Endothelial cell of umbilical vein (primary cell): ENCODE measurements at regions not wholly inside any gene's neighbourhood (a gene's known extent, or its start where the extent isn't known, plus 50 kb on each side); places are given as distances from the start of the nearest gene placed in this dataset.

ENCODE experiments used
- BruUV-seq: library from RNA; stranded (reverse); fragments of 400-500 nt; replicated peaks from 2 replicates; lab custom pipeline; 2021; lab: Mats Ljungman, UMichigan
- CTCF ChIA-PET: fragments of 300-600, 350-600 bp; sonication (Branson Sonifier 250); formaldehyde crosslinking; loops from one replicate; lab custom pipeline; 2021; ENCODE audit warnings: antibody characterized with exemption, inconsistent platforms; lab: Charles Lee
- POLR2A ChIA-PET: fragments of 300-600, 350-600 bp; sonication (Branson Sonifier 250); formaldehyde crosslinking; loops from one replicate; lab custom pipeline; 2021; ENCODE audit warnings: antibody characterized with exemption, inconsistent platforms; lab: Charles Lee
- DNase-seq: peaks from one replicate; pipeline ENCODE4 v3.0.0-alpha.2; 2011; ENCODE audit warnings: low read depth, low spot score
- FAIRE-seq: peaks from 2 replicates; lab custom pipeline; 2011; peaks lifted over from hg19 to GRCh38; lab: Jason Lieb, UNC
- H2AFZ ChIP-seq: 2 replicates; pipeline ENCODE4 v1.6.0; 2012; ENCODE audit warnings: low read depth, low read length, control low read depth, inconsistent platforms
- H3K27ac ChIP-seq: 2 replicates; pipeline ENCODE4 v1.5.1; 2011; ENCODE audit warnings: low read depth, mild to moderate bottlenecking, control low read depth, low read length, moderate library complexity; ENCODE audit not compliant: insufficient read depth
- H3K27me3 ChIP-seq, 2 experiments: 2 replicates each; pipeline versions ENCODE4 v1.6.0 to v1.6.1; 2011; ENCODE audit warnings: low read length in 2 of 2, mixed read lengths in 1 of 2; ENCODE audit not compliant: control insufficient read depth in 2 of 2, insufficient read depth in 2 of 2
- H3K36me3 ChIP-seq, 2 experiments: 2 replicates in 1 of 2; 3 replicates in 1 of 2; pipeline ENCODE4 v1.5.1; 2011; ENCODE audit warnings: low read length in 2 of 2, mild to moderate bottlenecking in 1 of 2, moderate library complexity in 1 of 2; ENCODE audit not compliant: control insufficient read depth in 2 of 2, insufficient read depth in 2 of 2; ENCODE audit errors: extremely low read depth in 1 of 2
- H3K4me1 ChIP-seq: 3 replicates; pipeline ENCODE4 v1.5.1; 2011; ENCODE audit warnings: mild to moderate bottlenecking, low read length; ENCODE audit not compliant: control insufficient read depth, insufficient read depth; ENCODE audit errors: extremely low read depth
- H3K4me2 ChIP-seq: 2 replicates; pipeline ENCODE4 v1.6.1; 2011; ENCODE audit warnings: low read length, control low read depth, mixed read lengths; ENCODE audit not compliant: insufficient read depth
- H3K4me3 ChIP-seq, 3 experiments: fragments of 200-600 bp in 1 of 3; sonication (generic), shearing (Covaris generic) in 1 of 3; replicated peaks in 1 of 3; 2 replicates each; pipeline ENCODE4 v1.5.1; 2011 to 2016; ENCODE audit warnings: control low read depth in 3 of 3, low read length in 3 of 3, mild to moderate bottlenecking in 2 of 3, inconsistent platforms in 1 of 3, low read depth in 1 of 3, moderate library complexity in 1 of 3; ENCODE audit not compliant: insufficient read depth in 1 of 3
- H3K79me2 ChIP-seq: 2 replicates; pipeline ENCODE4 v1.6.0; 2012; ENCODE audit warnings: low read length, inconsistent platforms; ENCODE audit not compliant: control insufficient read depth, insufficient read depth
- H3K9ac ChIP-seq: replicated peaks from 2 replicates; pipeline ENCODE3; 2011; ENCODE audit warnings: low read length, control low read depth; ENCODE audit not compliant: insufficient read depth; ENCODE audit errors: extremely low read depth
- H3K9me1 ChIP-seq: replicated peaks from 3 replicates; pipeline ENCODE4 v1.6.0; 2011; ENCODE audit warnings: mild to moderate bottlenecking, low read length; ENCODE audit not compliant: control insufficient read depth, insufficient read depth; ENCODE audit errors: extremely low read depth
- H3K9me3 ChIP-seq: replicated peaks from 2 replicates; pipeline ENCODE4 v1.5.1; 2012; ENCODE audit warnings: low read length, inconsistent platforms; ENCODE audit not compliant: control insufficient read depth, insufficient read depth
- H4K20me1 ChIP-seq: replicated peaks from 2 replicates; pipeline ENCODE3; 2011; ENCODE audit warnings: mild to moderate bottlenecking, low read length; ENCODE audit not compliant: control insufficient read depth, insufficient read depth; ENCODE audit errors: extremely low read depth
- EZH2 ChIP-seq: IDR thresholded peaks from 2 replicates; pipeline ENCODE4 v1.6.1; 2012; ENCODE audit warnings: borderline replicate concordance, low read depth, mild to moderate bottlenecking, moderate library complexity, low read length, inconsistent platforms; ENCODE audit not compliant: severe bottlenecking
- FOS ChIP-seq: IDR thresholded peaks from 2 replicates; pipeline ENCODE4 v1.6.1; 2011; ENCODE audit warnings: mild to moderate bottlenecking, low read length, moderate library complexity, borderline replicate concordance; ENCODE audit not compliant: insufficient read depth
- JUN ChIP-seq: IDR thresholded peaks from 2 replicates; pipeline ENCODE4 v1.6.1; 2011; ENCODE audit warnings: borderline replicate concordance, low read depth; ENCODE audit not compliant: insufficient read length, insufficient read depth
- MYC ChIP-seq: IDR thresholded peaks from one replicate; pipeline ENCODE4 v1.6.1; 2011; ENCODE audit warnings: mild to moderate bottlenecking, low read depth, low read length
- POLR2A ChIP-seq: IDR thresholded peaks from 2 replicates; pipeline ENCODE4 v1.6.1; 2012; ENCODE audit warnings: low read depth, mild to moderate bottlenecking, control low read depth, low read length
- dilution Hi-C: fragments of 300-500 bp; cut with MboI; formaldehyde crosslinking; loops from one replicate; pipeline ENCODE4 v1.15.0; 2019; ENCODE audit warnings: low sequenced_read_pairs; ENCODE audit not compliant: extremely low pct_ligation_motif_present
- intact Hi-C: fragments of 100-400 bp; cut with micrococcal nuclease; formaldehyde crosslinking; loops from one replicate; pipeline ENCODE4 v1.10.0; 2022

DNA sequence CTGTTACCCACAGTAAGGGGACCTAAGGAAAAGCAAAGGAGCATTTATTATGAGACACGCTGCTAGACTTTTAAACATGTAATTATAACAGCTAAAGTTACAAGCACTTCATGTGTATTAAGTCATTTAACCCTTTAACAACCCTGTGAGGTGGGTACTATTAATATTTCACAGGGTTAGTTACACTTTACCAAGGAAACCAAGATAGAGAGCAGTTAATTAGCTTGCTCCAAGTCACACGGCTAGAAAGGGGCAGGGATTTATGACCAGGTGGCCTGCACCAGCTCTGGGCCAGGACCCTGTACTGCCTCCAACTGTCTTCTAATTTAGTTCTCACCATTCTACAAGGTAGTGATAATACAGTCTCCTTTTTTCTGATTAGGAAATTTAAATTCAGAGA is 74.9 kb downstream of the RPL27A start:
- TF ChIP-seq EZH2 (no peak), JUN (no peak), POLR2A (no peak)
- Histone ChIP-seq H3K9ac (no peak overlapping the region), H4K20me1 (no peaks in the 10 kb centered on the region), H3K27ac (no peak overlapping the region), H3K4me1 (no peaks in the 10 kb centered on the region), H3K9me3 (no peaks in the 10 kb centered on the region), H3K4me2 (no peak overlapping the region), H3K27me3 (no peaks in the 10 kb centered on the region), H3K9me1 (no peaks in the 10 kb centered on the region), H3K36me3 (no peaks in the 10 kb centered on the region), H3K4me3 (no peak overlapping the region), H3K79me2 (no peaks in the 10 kb centered on the region), H2AFZ (no peak overlapping the region)
- intact Hi-C loops = no loop called here
- POLR2A ChIA-PET = no interaction called here
- CTCF ChIA-PET = no interaction called here
- no TSS peak for BruUV-seq
- dilution Hi-C loops = no loop called here
- FAIRE-seq = no peak
- no peak for DNase-seq

GRCh38 chr11:8758619-8759169 is 76.1 kb downstream of the RPL27A start:
- Histone ChIP-seq H3K27me3 (no peaks in the 10 kb centered on the region), H3K9me3 (no peaks in the 10 kb centered on the region), H3K9me1 (no peaks in the 10 kb centered on the region), H3K36me3 (no peaks in the 10 kb centered on the region), H3K27ac (no peak overlapping the region), H3K4me2 (no peak overlapping the region), H3K4me3 (no peak overlapping the region), H2AFZ (no peak overlapping the region), H3K79me2 (no peaks in the 10 kb centered on the region), H3K9ac (no peak overlapping the region), H4K20me1 (no peaks in the 10 kb centered on the region), H3K4me1 (no peaks in the 10 kb centered on the region)
- no TSS peak for BruUV-seq
- no peak for DNase-seq
- POLR2A ChIA-PET = no interaction called here
- TF ChIP-seq MYC (no peak), POLR2A (no peak), FOS (no peak), EZH2 (no peak)
- no peak for FAIRE-seq
- CTCF ChIA-PET = interaction anchor here (0.7 to 2.2 kb wide), 4 partner anchors 10 to 148 kb away, joined by 3 to 7 read pairs (median 4); no protein-coding TSS in a partner anchor
- dilution Hi-C loops (no loop called here), intact Hi-C loops (no loop called here)
